ELR (cell line): ENCODE measurements at regions not wholly inside any gene's neighbourhood (a gene's known extent, or its start where the extent isn't known, plus 50 kb on each side); places are given as distances from the start of the nearest gene placed in this dataset.

Experiments
- DNase-seq: peaks from one replicate; pipeline ENCODE4 v3.0.0-alpha.2; 2015; ENCODE audit warnings: low read depth

DNA sequence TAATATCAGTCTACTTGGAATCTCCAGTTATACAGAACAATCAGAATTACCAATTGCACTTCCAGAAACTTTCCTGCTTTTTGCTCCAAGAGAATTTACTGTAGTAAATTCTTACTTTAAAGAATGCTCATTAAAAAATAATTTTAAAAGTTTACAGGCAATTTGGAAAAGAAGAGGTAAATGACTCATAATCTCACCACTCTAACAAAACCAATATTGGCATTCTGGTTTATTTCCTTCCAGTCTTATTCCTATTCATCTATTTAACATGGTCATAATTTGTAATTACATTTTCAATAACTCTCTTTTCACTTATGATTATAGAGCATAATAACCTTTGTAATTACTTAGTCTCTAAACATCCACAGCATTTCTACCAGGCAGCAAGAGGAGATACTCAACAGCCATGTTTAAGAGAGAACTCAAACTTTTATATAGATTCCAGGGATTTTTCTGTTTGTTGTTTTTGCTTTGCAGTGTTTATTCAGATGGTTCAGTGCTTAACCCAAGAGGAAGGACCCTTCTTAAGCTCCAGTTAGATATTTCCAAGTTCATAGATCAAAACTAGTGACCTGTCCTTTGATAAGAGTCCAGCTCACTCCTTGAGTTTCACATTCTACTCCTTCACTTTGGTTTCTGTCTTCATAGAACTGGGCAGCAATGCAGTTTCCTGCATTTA lies 464.7 kb downstream of the TXNL1 start:
- no peak for DNase-seq

DNA sequence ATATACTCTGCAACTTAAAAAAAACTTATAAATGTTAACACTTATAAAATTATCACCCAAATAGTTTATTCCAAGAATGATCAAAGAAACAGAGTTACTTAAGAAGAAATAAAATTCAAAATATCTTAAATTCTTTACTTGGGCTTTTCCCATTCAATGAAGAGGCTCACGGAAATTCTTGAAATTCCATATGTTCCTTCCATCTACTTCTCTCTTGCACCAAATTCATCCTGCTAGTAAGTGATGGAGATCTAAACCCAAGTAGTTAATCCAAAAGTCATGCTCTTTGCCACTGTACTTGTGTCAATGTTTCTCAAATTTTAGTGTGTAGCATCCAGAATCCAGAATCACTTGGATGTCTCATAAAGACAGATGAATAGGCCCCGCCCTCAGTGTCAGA lies 465.9 kb downstream of the TXNL1 start:
- DNase-seq, result no peak

DNA sequence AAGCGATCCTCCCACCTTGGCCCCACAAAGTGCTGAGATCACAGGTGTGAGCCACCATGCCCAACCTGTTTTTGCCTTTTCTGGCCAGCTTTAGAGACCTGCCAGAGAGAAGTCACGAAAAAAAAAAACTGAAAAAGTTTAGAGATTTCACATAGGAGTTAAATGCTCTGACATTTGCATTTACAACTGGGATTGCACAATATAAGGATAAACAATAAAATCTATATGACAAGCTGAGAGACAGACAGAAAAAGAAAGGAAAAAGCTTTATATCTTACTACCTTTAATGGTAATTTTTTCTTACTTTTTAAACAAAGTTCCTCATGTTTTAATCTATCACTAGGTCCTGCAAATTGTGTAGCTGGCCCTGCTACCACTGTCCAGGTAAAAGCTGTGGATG lies 466.5 kb downstream of the TXNL1 start:
- DNase-seq, result no peak

DNA sequence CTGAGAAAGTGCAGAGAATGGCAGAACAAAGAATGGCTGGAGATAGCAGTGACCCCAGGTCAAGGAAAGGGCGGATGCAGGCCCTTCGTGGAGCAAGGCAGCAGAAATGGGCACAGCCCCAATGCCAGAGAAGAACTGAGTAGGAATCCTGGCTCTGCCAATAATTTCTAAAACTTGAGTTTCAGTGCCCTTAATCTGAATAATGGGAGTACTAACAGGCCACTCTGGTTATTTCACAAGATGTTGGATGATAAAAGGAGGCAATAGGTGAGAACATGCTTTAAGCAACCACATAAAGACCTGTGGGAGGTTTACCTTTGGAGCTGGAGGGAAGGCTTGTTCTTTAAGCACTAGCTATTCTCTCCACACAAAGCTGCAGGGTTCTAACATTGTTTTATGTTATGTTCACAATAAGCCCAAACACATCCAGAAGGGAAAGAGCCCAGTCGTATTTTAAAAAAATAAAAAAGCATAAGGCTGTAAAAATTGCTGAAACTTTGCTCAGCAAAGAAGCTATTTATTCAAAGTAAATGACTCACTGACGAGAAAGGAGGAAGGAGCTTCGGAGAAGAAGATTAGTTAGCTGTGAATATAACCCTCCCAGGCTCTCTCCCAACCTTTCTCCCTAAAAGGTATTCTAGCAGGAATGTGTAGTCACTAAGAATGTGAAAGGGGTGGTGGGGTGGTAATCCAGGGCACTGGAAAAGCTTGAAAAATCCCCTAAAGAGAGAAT lies 470.2 kb downstream of the TXNL1 start:
- peak; percentile 65 for DNase-seq

DNA sequence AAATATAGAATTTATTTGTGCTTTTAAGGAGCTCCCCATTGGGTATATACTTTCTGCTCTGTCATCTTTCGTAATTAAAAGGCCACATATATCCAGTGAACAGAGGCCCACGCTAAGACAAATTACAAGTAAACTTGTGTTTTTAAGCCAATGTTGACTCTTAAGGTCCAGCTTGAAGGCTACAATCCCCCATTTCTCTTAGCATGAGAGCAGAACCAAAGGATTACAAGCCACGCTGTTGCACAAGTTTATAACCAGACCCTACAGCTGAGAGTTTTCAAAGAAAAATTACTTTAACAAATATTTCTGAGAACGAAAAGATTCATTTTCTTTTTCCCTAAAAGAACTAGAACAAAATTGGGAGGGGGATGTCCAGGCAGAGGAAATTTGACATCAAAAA lies 471.0 kb downstream of the TXNL1 start:
- DNase-seq, result no peak

DNA sequence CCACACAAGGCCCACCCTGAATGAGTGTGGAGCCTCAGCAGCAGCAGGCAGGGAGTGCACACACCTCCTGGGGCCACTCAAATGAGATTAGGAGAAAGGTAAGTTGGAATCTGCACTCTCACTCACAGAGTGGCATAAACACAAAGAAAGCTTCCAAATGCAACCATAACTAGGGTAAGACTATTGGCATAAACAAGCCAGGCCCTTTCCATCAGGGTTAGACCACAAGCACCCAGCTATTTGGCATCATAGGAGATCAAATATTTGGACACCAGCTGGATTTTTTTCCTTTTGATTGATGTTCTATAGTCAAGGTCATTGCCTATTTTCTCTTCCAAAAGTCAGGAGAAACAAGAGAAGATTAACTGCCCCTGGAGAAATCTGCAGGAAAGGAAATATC lies 471.5 kb downstream of the TXNL1 start:
- DNase-seq, result no peak

DNA sequence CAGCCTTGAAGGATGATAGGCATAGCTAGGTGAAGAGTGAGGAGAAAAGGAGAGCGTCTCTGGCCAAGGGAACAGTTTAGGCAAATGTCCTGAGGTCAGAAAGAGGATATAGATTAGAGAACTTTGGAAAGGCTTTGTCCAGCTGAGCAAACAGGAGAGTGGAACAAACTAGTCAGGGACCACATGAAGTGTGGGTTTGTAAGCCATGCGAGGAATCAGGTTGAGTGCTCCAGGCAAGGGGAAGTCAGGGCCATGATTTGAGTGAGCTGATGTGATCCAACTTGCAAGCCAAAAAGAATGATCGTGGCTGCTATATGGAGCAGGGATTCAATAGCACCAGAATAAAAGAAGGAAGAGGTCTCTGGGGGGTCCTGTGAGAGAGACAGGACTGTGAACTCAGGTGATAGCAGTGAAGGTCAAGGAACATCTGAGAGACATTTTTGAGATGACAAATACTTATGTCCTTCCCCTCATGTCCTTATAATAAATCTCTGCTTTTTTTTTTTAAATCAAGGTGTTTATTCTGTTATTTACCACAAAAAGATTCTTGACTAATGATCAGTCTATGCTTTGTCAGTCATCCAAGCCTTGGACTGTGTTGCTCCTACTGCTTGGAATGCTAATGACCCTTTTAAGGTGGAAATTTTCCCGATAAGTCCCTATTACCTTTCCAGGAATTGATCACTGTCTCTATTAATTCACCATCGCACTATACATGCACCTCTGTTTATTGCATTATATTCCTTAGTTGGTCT lies 472.6 kb downstream of the TXNL1 start:
- DNase-seq, result no peak

DNA sequence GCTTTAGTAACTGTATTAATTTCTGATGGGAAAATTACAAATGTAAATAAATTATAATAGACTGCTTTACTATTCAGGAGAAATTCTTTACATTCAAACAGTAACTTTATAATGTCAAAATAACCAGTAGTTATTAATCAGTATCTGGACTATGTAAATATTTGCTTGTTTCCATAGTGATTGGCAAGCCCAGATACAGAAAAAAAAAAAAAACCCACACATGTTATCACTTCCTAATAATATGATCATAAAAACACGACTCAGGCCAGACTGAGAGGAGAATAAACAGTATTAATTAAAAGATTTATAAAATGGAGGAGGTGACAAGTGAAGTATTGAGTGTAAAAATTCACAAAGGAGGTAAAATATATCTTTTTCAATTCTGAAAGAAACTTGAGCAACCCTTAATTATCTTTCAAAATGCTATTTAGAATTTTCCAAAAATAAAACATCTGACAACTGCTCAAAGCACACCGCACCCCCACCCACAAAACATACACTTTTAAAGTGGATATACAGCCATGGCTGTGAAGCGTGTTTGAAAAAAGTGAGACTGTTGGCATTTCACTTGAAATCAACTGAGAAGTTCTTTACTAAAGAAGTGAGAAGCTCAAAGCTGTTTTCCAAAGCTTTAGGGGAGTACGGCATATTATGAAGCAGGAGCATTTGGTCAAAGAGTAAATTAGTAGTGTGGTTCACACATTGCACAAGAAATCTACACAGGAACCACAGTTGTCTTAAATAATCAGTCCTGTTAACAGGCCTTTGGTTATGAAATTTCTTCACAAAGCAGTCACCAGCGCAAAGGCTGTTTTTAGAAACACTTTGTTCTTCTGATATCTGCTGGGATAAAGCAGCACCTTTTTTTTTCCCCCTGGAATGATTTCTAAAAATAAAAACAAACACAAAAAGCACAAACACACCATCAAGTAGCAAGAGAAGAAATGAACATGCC lies 475.8 kb downstream of the TXNL1 start:
- DNase-seq, result no peak

DNA sequence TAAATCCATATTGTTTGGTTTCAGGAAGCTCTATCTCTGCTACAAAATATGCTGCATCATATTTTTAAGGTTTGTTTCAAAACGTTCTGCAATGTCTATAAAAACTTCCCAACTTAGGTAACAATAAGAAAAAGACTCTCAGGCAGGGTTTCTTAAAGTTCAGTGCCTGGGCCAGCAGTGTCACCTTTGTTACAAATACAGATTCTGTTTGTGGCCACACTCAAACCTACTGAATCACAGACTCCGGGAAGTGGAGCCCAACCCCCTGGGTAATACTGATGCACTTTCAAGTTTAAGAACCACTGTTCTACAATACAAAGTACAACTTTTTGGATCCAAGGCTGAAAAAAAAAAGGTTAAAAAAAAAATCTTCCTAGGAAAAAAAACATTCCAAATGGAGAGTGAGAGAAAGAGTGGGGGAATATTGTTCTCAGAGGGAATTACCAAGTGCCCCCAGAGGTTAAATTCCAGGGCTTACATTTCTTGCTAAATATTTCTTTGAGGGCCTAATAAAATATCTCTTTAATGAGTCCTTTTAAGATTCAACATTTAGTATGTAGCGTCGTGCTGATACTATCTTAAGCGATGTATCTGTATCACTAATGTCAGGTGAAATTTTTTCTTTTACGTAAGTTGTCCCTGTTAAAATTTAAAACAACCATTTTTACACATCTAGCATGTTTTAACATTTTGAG lies 476.7 kb downstream of the TXNL1 start:
- DNase-seq, result no peak

DNA sequence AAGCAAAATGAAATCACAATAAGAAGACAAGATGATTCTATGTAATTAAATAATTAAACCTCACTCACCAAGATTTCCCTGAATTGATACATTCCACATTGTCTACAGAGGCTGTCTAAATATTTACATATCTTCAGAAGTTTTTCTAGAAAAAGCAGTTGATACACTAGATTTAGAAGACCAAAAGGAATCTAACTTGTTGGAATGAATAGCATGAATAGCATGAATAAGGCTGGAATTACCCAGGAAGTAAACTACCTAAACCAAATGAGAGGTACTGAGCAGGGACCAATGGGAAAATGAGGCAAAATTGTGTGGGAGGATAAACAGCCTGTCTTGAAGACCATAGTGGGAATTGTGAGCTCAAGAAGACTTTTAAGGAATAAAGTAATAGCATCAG lies 479.7 kb downstream of the TXNL1 start:
- DNase-seq, result no peak

DNA sequence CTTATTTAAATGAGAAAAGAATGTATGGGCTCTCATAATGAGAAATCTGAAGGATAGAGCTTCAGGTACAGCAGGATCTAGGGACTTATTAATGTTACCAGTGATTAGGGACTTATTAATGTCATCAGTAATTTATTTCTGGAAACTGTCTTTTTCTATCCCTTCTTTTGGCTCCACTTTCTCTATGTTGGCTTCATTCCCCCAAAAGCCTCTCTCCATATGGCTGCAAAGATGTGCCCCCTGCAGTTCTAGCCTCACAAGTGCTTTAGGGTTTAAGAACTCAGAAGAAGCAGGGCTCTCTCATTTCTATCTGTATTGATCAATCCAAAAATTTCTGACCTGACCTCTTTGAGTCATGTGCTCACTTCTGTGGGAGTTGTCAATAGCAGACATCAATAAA lies 480.9 kb downstream of the TXNL1 start:
- DNase-seq, result no peak

DNA sequence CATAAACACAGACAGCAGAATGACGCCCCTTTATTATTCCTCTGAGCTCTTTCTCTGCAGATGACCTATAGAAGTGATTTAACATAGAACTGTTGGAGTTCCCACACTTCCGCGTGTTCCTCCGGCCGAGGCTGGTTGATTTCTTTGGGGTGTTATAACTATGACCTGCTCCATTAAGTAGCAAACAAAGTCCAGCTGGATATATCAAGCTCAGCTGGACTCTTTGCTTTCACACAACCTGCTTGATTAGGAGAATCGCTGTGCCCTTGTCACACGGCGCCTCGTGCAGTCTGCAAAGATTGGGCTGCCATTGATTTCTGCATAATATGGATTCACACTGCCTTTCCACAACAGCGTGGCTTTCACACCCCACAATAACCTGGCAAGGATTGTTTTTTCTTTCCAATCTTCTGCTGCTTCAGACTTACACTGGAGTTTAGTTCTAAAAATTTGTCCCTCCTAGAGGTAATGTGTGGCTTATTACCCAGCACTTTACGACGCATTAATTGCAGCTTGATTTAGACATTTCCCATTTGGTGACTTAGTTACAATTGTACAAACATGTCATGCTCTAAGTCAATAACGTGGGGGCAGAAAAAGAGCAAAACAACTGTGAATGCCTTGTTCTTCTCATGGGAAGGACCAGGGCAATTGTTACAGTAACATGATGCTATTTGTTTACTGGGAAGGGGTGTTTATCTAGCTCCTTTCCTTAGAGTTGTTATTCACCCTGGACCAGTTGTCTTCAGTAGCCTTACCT lies 485.7 kb downstream of the TXNL1 start:
- no peak for DNase-seq

DNA sequence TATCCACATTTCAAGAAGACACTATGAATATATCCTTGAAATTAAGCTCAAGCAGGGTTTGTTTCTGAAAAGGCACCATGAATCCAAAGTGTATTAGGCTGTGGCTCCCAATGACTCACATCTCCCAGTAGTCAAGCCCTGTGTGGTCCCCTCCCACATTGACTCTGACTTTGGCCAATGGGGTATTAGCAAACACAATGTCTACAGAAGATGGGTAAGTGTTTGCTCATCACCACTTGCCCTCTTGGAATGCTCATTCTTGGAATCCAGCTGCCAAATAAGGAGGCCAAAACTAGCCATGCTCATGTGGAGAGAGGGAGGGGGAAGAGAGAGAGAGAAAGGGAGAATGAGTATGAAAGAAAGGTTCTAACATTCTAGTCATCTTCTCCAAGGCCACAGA lies 490.0 kb downstream of the TXNL1 start:
- DNase-seq, result peak; percentile 63

DNA sequence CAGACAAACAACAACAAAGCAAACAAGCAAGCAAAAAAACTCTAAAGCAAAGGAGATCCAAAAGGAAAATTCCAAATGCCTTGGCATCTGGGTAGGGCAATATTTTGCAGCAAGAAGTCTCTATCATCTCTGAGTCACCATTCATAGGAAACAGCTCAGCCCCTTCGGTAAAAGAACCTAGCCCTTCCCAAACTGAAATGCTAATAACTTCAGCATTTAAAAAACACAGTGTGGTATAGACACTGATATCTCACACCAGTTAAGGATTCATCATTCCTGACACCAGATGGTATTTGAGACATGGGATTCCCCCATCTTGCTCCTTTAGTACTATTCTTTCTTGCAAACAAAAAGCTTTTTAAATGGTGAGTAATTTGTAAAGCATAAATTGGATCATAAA lies 491.8 kb downstream of the TXNL1 start:
- DNase-seq, result peak; percentile 38

DNA sequence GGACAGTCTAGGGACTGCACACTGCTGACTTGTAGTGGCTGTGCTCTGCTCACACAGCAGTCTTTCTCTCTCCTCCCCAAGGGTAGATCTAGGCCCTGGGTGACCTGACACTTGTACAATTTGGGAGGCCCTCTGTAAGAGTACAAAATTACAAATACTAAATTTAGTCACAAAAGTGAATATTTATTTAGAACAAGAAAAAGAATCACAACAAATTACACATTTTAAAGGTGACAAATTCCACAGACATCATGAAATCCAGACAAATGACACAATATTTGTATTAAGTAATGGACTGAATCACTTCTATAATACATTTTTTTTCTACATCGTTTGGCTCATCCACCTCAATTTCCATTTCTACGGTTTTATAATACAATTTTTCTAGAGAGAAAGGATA lies 496.4 kb downstream of the TXNL1 start:
- DNase-seq, result no peak

DNA sequence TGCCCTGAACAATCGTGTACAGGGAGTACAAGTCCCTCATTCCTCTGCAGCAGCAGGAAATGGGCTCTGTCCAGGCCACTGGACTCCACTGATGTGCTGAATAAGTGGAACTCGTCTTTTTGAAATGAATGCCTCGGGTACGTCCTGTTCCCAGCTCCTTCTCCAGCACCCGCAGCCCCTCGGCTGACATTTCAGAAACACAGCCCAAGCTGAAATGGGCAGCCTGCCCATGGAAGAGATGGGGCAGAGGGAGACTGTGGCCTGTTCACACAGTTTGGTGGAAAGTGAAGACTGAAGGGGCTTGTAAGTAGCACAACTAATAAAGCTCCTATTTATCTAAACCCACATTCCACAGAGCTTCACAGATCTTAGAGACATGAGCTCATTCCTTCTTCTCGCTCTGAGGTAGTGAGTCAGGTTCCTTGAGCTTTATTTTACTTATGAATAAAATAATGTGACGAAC lies 498.6 kb downstream of the TXNL1 start:
- peak; percentile 75 for DNase-seq

DNA sequence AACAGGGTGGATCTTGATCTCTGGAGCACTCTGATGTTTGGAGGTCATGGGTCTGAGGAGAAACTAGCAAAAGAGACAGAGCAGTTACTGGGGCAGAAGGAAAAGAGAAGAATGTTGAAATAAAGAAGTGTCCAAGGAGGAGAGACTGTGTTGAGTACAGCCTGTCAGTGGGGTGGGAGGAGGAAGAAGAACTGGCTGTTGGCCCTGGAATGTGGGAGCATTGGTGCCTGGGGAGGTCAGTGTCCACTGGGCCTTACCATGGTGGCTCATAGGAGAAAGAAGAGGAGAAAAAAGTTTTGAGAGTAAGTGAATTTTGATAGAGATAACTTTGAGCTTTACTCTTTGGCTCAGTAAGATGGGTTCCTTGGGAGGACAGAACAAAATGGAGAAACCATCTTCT lies 499.0 kb downstream of the TXNL1 start:
- DNase-seq, result no peak

DNA sequence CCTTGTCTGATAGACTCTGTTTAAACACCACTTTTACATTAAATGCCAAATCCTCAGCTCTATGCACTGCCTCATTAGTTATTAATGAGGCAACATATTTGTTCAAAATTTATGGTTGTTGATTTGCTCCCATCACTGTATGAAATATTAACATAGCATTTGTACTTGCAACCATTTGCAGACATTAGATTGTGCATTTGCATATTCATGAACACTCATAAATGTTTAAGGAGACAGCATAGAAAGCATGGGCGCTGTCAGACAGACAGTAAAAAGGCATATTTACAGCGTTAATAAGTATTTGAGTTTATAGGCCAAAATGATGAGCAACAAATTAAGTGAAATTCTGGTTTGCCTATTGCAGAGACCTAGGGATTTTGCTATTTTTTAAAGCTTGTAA lies 502.3 kb downstream of the TXNL1 start:
- DNase-seq, result no peak

DNA sequence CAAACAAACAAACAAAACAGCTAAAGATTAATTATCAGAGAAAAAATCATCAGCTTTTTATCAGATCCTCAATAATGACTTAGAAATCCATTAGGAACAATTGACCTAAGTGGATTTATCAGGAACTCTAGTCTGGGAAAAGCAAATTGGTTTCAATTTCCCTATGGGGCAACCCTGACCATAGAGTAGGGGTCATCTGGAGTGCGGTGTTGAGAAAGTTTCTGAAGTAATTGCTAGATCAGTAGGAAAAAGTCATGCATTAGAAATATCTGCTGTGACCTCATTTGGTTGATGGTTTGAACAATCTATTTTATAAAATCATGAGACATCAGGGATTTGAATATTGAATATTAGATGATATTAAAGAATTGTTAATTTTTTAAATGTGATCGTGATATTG lies 507.9 kb downstream of the TXNL1 start:
- no peak for DNase-seq

DNA sequence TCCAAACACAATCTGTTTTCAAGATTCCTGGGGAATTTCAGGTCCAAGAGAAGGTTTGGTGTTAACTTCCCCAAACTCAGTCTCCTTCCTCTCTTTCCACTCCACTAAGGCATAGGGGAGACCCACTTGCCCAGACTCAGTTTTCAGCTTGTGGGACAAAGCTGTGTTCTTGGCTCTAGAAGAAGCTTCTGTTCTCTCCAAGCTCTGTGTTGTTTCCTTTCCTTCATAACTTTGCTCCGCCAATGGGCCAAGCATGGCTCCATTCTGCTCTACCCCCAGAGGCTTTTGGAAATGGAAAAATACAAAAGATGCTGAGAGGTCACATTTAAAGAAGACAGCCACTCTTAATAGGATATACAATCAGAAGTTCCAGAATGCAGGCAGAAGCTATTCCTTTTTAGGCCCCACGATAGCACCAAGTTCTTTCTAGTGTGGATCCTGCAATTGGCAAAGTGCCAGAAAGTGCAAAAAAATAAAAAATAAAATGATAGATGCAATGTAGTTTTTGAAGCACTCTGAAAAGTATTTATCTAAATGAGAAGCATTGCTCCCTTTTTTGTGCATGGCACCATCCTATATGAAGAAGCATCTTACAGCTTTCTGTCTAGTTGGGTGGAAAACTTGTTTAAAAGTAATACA lies 510.1 kb downstream of the TXNL1 start:
- DNase-seq, result no peak
